ENCODE measurements at regions not wholly inside any gene's neighbourhood (a gene's known extent, or its start where the extent isn't known, plus 50 kb on each side); places are given as distances from the start of the nearest gene placed in this dataset.

- H3K9me3 Mint-ChIP-seq: peaks cover 8% of the 10 kb centered on the region
- no peak for TF ChIP-seq USF1 (CRISPR knock-in tag; IDR thresholded peaks at IDR 0.05)
- TF ChIP-seq, protein P1, sequence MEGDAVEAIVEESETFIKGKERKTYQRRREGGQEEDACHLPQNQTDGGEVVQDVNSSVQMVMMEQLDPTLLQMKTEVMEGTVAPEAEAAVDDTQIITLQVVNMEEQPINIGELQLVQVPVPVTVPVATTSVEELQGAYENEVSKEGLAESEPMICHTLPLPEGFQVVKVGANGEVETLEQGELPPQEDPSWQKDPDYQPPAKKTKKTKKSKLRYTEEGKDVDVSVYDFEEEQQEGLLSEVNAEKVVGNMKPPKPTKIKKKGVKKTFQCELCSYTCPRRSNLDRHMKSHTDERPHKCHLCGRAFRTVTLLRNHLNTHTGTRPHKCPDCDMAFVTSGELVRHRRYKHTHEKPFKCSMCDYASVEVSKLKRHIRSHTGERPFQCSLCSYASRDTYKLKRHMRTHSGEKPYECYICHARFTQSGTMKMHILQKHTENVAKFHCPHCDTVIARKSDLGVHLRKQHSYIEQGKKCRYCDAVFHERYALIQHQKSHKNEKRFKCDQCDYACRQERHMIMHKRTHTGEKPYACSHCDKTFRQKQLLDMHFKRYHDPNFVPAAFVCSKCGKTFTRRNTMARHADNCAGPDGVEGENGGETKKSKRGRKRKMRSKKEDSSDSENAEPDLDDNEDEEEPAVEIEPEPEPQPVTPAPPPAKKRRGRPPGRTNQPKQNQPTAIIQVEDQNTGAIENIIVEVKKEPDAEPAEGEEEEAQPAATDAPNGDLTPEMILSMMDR (IDR thresholded peaks at IDR 0.05): no peak
- TF ChIP-seq, protein P2, sequence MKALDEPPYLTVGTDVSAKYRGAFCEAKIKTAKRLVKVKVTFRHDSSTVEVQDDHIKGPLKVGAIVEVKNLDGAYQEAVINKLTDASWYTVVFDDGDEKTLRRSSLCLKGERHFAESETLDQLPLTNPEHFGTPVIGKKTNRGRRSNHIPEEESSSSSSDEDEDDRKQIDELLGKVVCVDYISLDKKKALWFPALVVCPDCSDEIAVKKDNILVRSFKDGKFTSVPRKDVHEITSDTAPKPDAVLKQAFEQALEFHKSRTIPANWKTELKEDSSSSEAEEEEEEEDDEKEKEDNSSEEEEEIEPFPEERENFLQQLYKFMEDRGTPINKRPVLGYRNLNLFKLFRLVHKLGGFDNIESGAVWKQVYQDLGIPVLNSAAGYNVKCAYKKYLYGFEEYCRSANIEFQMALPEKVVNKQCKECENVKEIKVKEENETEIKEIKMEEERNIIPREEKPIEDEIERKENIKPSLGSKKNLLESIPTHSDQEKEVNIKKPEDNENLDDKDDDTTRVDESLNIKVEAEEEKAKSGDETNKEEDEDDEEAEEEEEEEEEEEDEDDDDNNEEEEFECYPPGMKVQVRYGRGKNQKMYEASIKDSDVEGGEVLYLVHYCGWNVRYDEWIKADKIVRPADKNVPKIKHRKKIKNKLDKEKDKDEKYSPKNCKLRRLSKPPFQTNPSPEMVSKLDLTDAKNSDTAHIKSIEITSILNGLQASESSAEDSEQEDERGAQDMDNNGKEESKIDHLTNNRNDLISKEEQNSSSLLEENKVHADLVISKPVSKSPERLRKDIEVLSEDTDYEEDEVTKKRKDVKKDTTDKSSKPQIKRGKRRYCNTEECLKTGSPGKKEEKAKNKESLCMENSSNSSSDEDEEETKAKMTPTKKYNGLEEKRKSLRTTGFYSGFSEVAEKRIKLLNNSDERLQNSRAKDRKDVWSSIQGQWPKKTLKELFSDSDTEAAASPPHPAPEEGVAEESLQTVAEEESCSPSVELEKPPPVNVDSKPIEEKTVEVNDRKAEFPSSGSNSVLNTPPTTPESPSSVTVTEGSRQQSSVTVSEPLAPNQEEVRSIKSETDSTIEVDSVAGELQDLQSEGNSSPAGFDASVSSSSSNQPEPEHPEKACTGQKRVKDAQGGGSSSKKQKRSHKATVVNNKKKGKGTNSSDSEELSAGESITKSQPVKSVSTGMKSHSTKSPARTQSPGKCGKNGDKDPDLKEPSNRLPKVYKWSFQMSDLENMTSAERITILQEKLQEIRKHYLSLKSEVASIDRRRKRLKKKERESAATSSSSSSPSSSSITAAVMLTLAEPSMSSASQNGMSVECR (CRISPR knock-in tag; IDR thresholded peaks at IDR 0.05; ENCODE audit: borderline replicate concordance): no peak
- DNase-seq (ENCODE audit: low spot score) (no peak), ATAC-seq (peak; percentile 60)
- H3K4me3 Mint-ChIP-seq: no peak overlapping the region
- 0 out of 2 replicates have a peak, but pooled peaks cover 3% of the 10 kb centered on the region for H3K36me3 Mint-ChIP-seq
- ChIA-PET CTCF (interaction anchor here (1.3 kb wide), 1 partner anchor 179 kb away, joined by 3 read pairs; no protein-coding TSS in a partner anchor), POLR2A (no interaction called here)
- H3K4me1 Mint-ChIP-seq: peaks cover 47% of the 10 kb centered on the region
- H3K27me3 Mint-ChIP-seq (ENCODE audit: low read depth): no peaks in the 10 kb centered on the region
- H3K27ac Mint-ChIP-seq: no peak overlapping the region
These were observed 463.7 kb downstream of the DNAH5 start for GRCh38 chr5:13480834-13481233.

DNA sequence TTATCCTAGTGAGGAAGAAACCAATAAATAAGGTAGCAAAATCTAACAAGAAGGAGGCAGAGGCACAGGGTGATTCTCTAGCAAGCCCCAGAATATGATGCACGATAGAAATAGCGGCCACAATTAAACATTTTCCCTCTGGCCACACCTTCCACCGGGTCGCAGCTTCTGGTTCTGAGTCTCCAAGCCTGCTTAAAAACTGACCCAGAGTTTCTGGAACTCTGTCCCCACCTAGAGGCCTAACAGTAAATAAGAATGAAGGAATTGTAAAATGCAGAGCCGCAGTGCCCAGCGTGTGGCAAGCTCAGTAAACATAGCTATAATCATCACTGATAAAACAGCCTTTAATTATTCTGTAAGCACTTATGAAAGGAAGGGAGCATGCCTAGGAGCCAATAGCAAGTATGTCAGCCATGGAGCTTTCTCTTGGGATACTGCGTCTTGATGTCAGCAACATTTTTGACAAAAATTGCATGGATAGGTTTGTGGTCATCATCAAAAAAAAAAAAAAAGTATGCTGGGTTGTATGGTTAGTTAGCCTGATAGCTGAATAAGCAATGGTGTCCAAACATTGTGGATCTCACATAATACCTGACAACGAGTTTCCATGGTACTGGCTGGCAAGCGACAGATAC, 465.5 kb downstream of the DNAH5 start:
- H3K27me3 Mint-ChIP-seq (ENCODE audit: low read depth): no peaks in the 10 kb centered on the region
- H3K9me3 Mint-ChIP-seq: peaks cover 14% of the 10 kb centered on the region
- ATAC-seq (peak; percentile 92), DNase-seq (ENCODE audit: low spot score) (peak; percentile 32)
- ChIA-PET CTCF (interaction anchor here (0.5 to 2.4 kb wide), 28 partner anchors 8 to 1186 kb away, joined by 3 to 16 read pairs (median 5); no protein-coding TSS in a partner anchor), POLR2A (no interaction called here)
- no peak overlapping the region for H3K27ac Mint-ChIP-seq
- peaks cover 44% of the 10 kb centered on the region for H3K4me1 Mint-ChIP-seq
- TF ChIP-seq, protein P1 (IDR thresholded peaks at IDR 0.05): peak; percentile 46
- TF ChIP-seq, protein P3, sequence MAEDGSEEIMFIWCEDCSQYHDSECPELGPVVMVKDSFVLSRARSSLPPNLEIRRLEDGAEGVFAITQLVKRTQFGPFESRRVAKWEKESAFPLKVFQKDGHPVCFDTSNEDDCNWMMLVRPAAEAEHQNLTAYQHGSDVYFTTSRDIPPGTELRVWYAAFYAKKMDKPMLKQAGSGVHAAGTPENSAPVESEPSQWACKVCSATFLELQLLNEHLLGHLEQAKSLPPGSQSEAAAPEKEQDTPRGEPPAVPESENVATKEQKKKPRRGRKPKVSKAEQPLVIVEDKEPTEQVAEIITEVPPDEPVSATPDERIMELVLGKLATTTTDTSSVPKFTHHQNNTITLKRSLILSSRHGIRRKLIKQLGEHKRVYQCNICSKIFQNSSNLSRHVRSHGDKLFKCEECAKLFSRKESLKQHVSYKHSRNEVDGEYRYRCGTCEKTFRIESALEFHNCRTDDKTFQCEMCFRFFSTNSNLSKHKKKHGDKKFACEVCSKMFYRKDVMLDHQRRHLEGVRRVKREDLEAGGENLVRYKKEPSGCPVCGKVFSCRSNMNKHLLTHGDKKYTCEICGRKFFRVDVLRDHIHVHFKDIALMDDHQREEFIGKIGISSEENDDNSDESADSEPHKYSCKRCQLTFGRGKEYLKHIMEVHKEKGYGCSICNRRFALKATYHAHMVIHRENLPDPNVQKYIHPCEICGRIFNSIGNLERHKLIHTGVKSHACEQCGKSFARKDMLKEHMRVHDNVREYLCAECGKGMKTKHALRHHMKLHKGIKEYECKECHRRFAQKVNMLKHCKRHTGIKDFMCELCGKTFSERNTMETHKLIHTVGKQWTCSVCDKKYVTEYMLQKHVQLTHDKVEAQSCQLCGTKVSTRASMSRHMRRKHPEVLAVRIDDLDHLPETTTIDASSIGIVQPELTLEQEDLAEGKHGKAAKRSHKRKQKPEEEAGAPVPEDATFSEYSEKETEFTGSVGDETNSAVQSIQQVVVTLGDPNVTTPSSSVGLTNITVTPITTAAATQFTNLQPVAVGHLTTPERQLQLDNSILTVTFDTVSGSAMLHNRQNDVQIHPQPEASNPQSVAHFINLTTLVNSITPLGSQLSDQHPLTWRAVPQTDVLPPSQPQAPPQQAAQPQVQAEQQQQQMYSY (CRISPR knock-in tag; IDR thresholded peaks at IDR 0.05): no peak
- H3K36me3 Mint-ChIP-seq: peaks cover 12% of the 10 kb centered on the region; the same call in 1 of the 2 replicates
- H3K4me3 Mint-ChIP-seq: no peak overlapping the region

- ChIA-PET CTCF (interaction anchor here (2.4 kb wide), 1 partner anchor 480 kb away, joined by 13 read pairs; no protein-coding TSS in a partner anchor), POLR2A (no interaction called here)
- no peak overlapping the region for H3K27ac Mint-ChIP-seq
These were observed 467.3 kb downstream of the DNAH5 start for GRCh38 chr5:13477118-13477737.

More at GRCh38 chr5:13477118-13477737, 467.3 kb downstream of the DNAH5 start:
- no peak overlapping the region for H3K4me3 Mint-ChIP-seq
- ATAC-seq: no peak
- DNase-seq (ENCODE audit: low spot score): no peak
- peaks cover 12% of the 10 kb centered on the region; the same call in 1 of the 2 replicates for H3K36me3 Mint-ChIP-seq
- TF ChIP-seq SOX15 (CRISPR knock-in tag; IDR thresholded peaks at IDR 0.05): no peak
- TF ChIP-seq JAZF1 (CRISPR knock-in tag; IDR thresholded peaks at IDR 0.05): no peak
- no peak for TF ChIP-seq FOXK1 (CRISPR knock-in tag; IDR thresholded peaks at IDR 0.05)
- TF ChIP-seq ZNF423 (CRISPR knock-in tag; IDR thresholded peaks at IDR 0.05): no peak
- no peak for TF ChIP-seq ZNF138 (CRISPR knock-in tag; conservative IDR thresholded peaks at IDR 0.05)
- TF ChIP-seq, protein P4, sequence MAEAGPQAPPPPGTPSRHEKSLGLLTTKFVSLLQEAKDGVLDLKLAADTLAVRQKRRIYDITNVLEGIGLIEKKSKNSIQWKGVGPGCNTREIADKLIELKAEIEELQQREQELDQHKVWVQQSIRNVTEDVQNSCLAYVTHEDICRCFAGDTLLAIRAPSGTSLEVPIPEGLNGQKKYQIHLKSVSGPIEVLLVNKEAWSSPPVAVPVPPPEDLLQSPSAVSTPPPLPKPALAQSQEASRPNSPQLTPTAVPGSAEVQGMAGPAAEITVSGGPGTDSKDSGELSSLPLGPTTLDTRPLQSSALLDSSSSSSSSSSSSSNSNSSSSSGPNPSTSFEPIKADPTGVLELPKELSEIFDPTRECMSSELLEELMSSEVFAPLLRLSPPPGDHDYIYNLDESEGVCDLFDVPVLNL (CRISPR knock-in tag; IDR thresholded peaks at IDR 0.05; ENCODE audit: borderline replicate concordance, low read depth): no peak
- H3K9me3 Mint-ChIP-seq: peaks cover 19% of the 10 kb centered on the region
- peaks cover 34% of the 10 kb centered on the region for H3K4me1 Mint-ChIP-seq
- H3K27me3 Mint-ChIP-seq (ENCODE audit: low read depth): no peaks in the 10 kb centered on the region

Measured in WTC11 (cell line).